Spleen (tissue), 7 donors: ENCODE measurements at regions not wholly inside any gene's neighbourhood (a gene's known extent, or its start where the extent isn't known, plus 50 kb on each side); places are given as distances from the start of the nearest gene placed in this dataset.

Experiments used
- CTCF ChIP-seq, 11 experiments: fragments of 200-600 bp in 7 of 11; fragments of 450-650 bp in 4 of 11; sonication (generic) in 4 of 11; IDR thresholded peaks in 8 of 11; conservative IDR thresholded peaks in 3 of 11; 1 replicate in 7 of 11; 2 replicates in 4 of 11; pipeline versions ENCODE4 v1.4.0 to v1.8.0; 2016 to 2021; ENCODE audit warnings: antibody characterized with exemption in 11 of 11, inconsistent platforms in 4 of 11, mild to moderate bottlenecking in 1 of 11
- POLR2A ChIP-seq, 3 donors: fragments of 450-650 bp; IDR thresholded peaks; one replicate each; pipeline ENCODE4 v1.5.1; 2017; ENCODE audit warnings: antibody characterized with exemption in 3 of 3, mild to moderate bottlenecking in 1 of 3
- donor health status: DM: no; HTN: no; CAD: no; lungs with moderate emphysema.
- donor health status: DM: no; HTN: no; CAD: no.
- donor health status: DM: no; HTN: no; CAD: no.

DNA sequence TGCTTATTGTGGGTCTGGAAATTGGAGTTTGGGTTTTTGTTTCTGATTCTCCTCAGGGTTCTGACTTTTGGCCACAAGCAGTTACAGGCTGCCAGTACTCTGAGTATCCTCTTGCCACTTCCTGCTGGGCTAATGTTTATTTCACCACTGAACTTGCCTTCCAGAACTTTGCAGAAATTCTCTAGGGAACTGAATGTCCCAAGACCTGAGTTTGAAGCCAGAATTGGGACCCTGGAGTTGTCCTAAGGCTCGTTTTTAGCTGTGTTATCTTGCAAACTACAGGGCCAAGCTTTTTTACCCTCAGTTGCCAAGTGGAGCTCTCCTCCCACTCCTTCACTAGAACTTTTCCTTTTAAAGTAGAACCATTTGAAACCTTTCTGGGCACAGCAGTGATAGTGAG lies 89.9 kb downstream of the FAT3 start:
- TF ChIP-seq POLR2A (IDR thresholded peaks at IDR 0.05) = no peak
- no peak for TF ChIP-seq CTCF (IDR thresholded peaks at IDR 0.05 in 8 of 11, conservative IDR thresholded peaks at IDR 0.05 in 3 of 11)
